ENCODE measurements at regions not wholly inside any gene's neighbourhood (a gene's known extent, or its start where the extent isn't known, plus 50 kb on each side); places are given as distances from the start of the nearest gene placed in this dataset.

- TF ChIP-seq TAF1 (IDR thresholded peaks at IDR 0.05; ENCODE audit: low read depth) = no peak
- TF ChIP-seq CEBPB (IDR thresholded peaks at IDR 0.05) = no peak
Measured at GRCh38 chr7:41096917-41097316, 606.0 kb downstream of the INHBA start.

Data from Ishikawa (cell line).